ENCODE measurements at regions not wholly inside any gene's neighbourhood (a gene's known extent, or its start where the extent isn't known, plus 50 kb on each side); places are given as distances from the start of the nearest gene placed in this dataset.

- TF ChIP-seq, protein P1, sequence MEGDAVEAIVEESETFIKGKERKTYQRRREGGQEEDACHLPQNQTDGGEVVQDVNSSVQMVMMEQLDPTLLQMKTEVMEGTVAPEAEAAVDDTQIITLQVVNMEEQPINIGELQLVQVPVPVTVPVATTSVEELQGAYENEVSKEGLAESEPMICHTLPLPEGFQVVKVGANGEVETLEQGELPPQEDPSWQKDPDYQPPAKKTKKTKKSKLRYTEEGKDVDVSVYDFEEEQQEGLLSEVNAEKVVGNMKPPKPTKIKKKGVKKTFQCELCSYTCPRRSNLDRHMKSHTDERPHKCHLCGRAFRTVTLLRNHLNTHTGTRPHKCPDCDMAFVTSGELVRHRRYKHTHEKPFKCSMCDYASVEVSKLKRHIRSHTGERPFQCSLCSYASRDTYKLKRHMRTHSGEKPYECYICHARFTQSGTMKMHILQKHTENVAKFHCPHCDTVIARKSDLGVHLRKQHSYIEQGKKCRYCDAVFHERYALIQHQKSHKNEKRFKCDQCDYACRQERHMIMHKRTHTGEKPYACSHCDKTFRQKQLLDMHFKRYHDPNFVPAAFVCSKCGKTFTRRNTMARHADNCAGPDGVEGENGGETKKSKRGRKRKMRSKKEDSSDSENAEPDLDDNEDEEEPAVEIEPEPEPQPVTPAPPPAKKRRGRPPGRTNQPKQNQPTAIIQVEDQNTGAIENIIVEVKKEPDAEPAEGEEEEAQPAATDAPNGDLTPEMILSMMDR (IDR thresholded peaks at IDR 0.05; ENCODE audit: poor library complexity) = no peak
- no peak for TF ChIP-seq EZH2 (IDR thresholded peaks at IDR 0.05; ENCODE audit: borderline replicate concordance)
Observed at GRCh38 chr5:172550096-172550765, 90.8 kb upstream of the NEURL1B start.
